GM12891 (cell line): ENCODE measurements at regions not wholly inside any gene's neighbourhood (a gene's known extent, or its start where the extent isn't known, plus 50 kb on each side); places are given as distances from the start of the nearest gene placed in this dataset.

Experiments
- POLR2A ChIP-seq: IDR thresholded peaks from 2 replicates; pipeline ENCODE4 v1.6.1; 2011; ENCODE audit warnings: low read depth, low read length, control low read depth
- POLR2AphosphoS5 ChIP-seq: IDR thresholded peaks from 2 replicates; pipeline ENCODE4 v1.6.1; 2011; ENCODE audit warnings: low read depth, low read length, control low read depth
- SPI1 ChIP-seq: IDR thresholded peaks from 2 replicates; pipeline ENCODE4 v1.6.1; 2011; ENCODE audit warnings: low read depth, low read length, control low read depth
- TAF1 ChIP-seq: IDR thresholded peaks from 2 replicates; pipeline ENCODE4 v1.6.1; 2011; ENCODE audit warnings: low read depth, low read length, control low read depth

GRCh38 chr6:21999012-21999528, 297.8 kb downstream of the PRL start:
- TF ChIP-seq TAF1: no peak
- no peak for TF ChIP-seq POLR2A
- no peak for TF ChIP-seq POLR2AphosphoS5
- no peak for TF ChIP-seq SPI1
